Gastroesophageal sphincter (tissue), 4 donors: ENCODE measurements at regions not wholly inside any gene's neighbourhood (a gene's known extent, or its start where the extent isn't known, plus 50 kb on each side); places are given as distances from the start of the nearest gene placed in this dataset.

Experiments used
- ATAC-seq: fragments of 150-250 bp; one replicate; pipeline ENCODE4 v1.9.1; 2016; ENCODE audit warnings: mild to moderate bottlenecking, moderate library complexity
- H3K27ac ChIP-seq, 4 donors: fragments of 200-600 bp; sonication (generic) in 3 of 4; 1 replicate in 3 of 4; 2 replicates in 1 of 4; pipeline ENCODE4 v1.5.1; 2016 to 2019
- H3K27me3 ChIP-seq: fragments of 200-600 bp; sonication (generic); one replicate; pipeline ENCODE4 v1.5.1; 2019
- H3K36me3 ChIP-seq, 2 donors: fragments of 200-600 bp; sonication (generic); one replicate each; pipeline ENCODE4 v1.5.1; 2019; ENCODE audit warnings: control low read depth in 1 of 2
- H3K4me1 ChIP-seq, 3 donors: fragments of 200-600 bp; sonication (generic); 1 replicate in 2 of 3; 2 replicates in 1 of 3; pipeline ENCODE4 v1.5.1; 2016 to 2019; ENCODE audit warnings: control low read depth in 2 of 3
- H3K4me3 ChIP-seq, 2 donors: fragments of 200-600 bp; sonication (generic); one replicate each; pipeline ENCODE4 v1.5.1; 2019; ENCODE audit warnings: mild to moderate bottlenecking in 1 of 2, moderate library complexity in 1 of 2
- H3K9me3 ChIP-seq, 3 donors: fragments of 200-600 bp; sonication (generic); one replicate each; pipeline ENCODE4 v1.5.1; 2017 to 2019; ENCODE audit warnings: control low read depth in 2 of 3
- EP300 ChIP-seq: sonication (generic); formaldehyde crosslinking; IDR thresholded peaks from one replicate; pipeline ENCODE4 v1.6.1; 2017; ENCODE audit warnings: antibody characterized with exemption, mild to moderate bottlenecking
- POLR2A ChIP-seq, 2 donors: fragments of 450-650 bp; IDR thresholded peaks; one replicate each; pipeline ENCODE4 v1.6.1; 2017; ENCODE audit warnings: antibody characterized with exemption in 2 of 2, mild to moderate bottlenecking in 2 of 2, moderate library complexity in 1 of 2
- POLR2AphosphoS5 ChIP-seq: sonication (generic); formaldehyde crosslinking; IDR thresholded peaks from one replicate; pipeline ENCODE4 v1.6.1; 2017; ENCODE audit warnings: antibody characterized with exemption
- WGBS, 2 donors: methylation state at CpG; one replicate each; pipeline ENCODE4 v1.1.5; 2018; ENCODE audit warnings: low coverage in 1 of 2; 5-methylcytosine and 5-hydroxymethylcytosine counted together
- TF ChIP-seq, protein P1 (sequence below), 4 experiments: fragments of 200-600 bp in 2 of 4; fragments of 450-650 bp in 2 of 4; sonication (generic) in 1 of 4; IDR thresholded peaks; one replicate each; pipeline ENCODE4 v1.5.1; 2017 to 2019; ENCODE audit warnings: antibody characterized with exemption in 4 of 4, mild to moderate bottlenecking in 2 of 4, moderate library complexity in 2 of 4

DNA sequence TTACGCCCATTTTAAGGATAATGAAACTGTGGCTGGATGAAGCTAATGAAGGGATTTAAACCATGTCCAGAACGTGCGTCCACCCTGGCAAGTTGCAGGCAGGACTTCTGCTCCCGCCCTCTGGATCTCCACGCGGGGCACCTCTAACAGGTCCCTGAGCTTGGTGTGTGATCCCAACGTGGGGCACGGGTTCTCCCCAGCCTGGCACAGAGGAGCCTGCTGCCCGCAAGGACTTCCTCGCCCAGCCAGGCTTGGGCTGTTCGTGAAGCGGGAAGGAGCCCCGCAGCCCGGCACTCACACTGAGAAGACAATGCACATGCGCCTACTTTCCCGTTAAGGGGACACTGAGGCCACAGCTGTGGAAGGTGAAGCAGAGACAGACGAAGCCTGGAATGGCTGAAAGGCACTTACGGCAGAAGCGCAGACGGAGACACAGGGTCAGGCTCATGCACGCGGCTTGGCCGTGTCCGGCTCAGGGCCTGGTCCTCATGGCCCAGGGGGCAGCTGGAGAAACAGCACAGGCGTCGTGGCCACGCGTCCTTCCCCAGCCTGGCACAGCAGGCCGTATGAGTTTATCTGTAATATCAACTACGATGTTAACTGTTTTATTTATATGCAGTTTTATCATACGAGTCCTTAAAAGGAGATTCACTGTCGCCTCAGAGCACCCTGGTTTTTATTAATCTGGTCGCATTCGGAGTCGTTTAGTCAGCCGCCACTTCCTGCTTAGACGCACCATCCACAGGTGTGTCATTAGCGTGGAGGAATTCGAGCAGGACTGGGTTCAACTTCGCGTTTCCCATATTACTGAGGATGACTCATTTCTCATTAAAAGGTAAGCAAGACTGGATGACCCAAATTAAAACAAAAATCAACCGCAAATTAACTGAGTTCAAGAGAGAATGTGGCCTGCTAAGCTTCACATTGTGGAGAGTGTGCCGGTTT lies 835.9 kb downstream of the GALR1 start:
- Histone ChIP-seq H3K9me3 (no peaks in the 10 kb centered on the region), H3K36me3 (no peaks in the 10 kb centered on the region), H3K4me1 (no peaks in the 10 kb centered on the region), H3K4me3 (no peak overlapping the region), H3K27me3 (peaks cover 4% of the 10 kb centered on the region), H3K27ac (no peak overlapping the region)
- TF ChIP-seq POLR2A (IDR thresholded peaks at IDR 0.05): no peak
- TF ChIP-seq EP300: no peak
- 88 to 89% methylated on average over 23 to 25 of the region's 43 CpGs for WGBS, 2 donors
- no peak for ATAC-seq

DNA sequence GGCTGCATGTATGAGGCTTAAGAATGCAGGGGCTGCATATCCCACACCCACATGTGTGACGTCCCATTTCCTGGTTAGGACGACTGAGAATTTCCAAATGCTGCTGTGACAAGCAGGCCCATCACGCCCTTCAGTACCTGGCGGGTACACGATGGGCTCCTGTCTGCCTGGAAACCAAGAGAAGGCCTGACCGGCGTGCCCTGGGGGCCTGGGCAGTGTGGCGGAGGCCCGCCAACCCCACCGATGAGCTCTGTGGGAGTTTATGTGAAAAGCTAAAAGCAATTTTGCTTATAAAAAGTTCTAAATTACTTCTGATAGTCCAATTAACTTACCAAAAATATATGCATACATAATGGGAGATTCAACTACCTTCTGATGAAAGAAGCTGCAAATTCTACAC lies 837.3 kb downstream of the GALR1 start:
- ATAC-seq: no peak
- TF ChIP-seq POLR2A (IDR thresholded peaks at IDR 0.05) (no peak), POLR2AphosphoS5 (no peak), EP300 (no peak)
- TF ChIP-seq, protein P1, sequence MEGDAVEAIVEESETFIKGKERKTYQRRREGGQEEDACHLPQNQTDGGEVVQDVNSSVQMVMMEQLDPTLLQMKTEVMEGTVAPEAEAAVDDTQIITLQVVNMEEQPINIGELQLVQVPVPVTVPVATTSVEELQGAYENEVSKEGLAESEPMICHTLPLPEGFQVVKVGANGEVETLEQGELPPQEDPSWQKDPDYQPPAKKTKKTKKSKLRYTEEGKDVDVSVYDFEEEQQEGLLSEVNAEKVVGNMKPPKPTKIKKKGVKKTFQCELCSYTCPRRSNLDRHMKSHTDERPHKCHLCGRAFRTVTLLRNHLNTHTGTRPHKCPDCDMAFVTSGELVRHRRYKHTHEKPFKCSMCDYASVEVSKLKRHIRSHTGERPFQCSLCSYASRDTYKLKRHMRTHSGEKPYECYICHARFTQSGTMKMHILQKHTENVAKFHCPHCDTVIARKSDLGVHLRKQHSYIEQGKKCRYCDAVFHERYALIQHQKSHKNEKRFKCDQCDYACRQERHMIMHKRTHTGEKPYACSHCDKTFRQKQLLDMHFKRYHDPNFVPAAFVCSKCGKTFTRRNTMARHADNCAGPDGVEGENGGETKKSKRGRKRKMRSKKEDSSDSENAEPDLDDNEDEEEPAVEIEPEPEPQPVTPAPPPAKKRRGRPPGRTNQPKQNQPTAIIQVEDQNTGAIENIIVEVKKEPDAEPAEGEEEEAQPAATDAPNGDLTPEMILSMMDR (IDR thresholded peaks at IDR 0.05): no peak
- WGBS, 2 donors: no CpG with 5 or more reads among the region's 10 CpGs

DNA sequence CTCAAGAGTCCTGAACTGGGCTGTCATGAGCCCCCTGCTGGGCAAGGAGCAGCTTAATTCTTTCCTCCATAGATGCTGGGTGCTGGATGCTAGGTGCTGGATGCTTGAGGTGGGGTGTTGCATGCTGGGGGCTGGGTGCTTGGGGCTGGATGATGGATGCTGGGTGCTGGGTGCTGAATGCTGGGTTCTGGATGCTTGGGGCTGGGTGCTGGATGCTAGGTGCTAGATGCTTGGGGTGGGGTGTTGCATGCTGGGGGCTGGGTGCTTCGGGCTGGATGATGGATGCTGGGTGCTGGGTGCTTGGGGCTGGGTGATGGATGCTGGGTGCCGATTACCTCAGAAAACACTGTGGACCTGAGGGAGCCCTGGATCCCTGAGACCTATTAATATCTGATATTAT lies 837.7 kb downstream of the GALR1 start:
- no peak for ATAC-seq
- TF ChIP-seq EP300 (no peak), POLR2AphosphoS5 (no peak)
- TF ChIP-seq, protein P1 (IDR thresholded peaks at IDR 0.05): no peak

More for the DNA sequence above, 837.3 kb downstream of the GALR1 start:
- Histone ChIP-seq H3K4me3 (no peak overlapping the region), H3K27me3 (peaks cover 4% of the 10 kb centered on the region), H3K27ac (no peak overlapping the region), H3K4me1 (no peaks in the 10 kb centered on the region), H3K36me3 (no peaks in the 10 kb centered on the region), H3K9me3 (no peaks in the 10 kb centered on the region)

DNA sequence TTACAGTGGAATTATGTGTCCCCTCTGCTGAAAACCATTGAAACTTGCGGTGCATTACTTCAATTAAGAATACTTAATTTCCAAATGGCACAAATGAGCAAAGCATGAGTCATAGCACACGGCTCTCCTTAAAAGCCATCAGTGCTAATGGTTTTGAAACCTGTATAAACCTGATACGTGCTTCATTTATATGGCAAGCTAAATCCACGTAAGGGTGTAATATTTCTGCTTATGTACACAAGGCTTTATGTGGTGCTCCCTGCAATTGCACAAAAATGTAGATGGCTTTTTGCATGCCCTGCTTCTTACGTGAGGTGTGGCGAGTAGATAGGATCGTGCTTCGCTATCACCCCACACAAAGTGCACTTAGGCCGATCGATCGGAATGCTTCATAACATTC lies 840.9 kb downstream of the GALR1 start:
- no peak for TF ChIP-seq POLR2A (IDR thresholded peaks at IDR 0.05)
- TF ChIP-seq EP300: no peak
- TF ChIP-seq, protein P1 (IDR thresholded peaks at IDR 0.05): no peak
- TF ChIP-seq POLR2AphosphoS5: no peak
- Histone ChIP-seq H3K4me1 (no peaks in the 10 kb centered on the region), H3K27ac (no peak overlapping the region), H3K4me3 (no peak overlapping the region), H3K27me3 (no peaks in the 10 kb centered on the region), H3K36me3 (no peaks in the 10 kb centered on the region), H3K9me3 (no peaks in the 10 kb centered on the region)
- 80 to 87% methylated on average over 9 to 11 of the region's 11 CpGs for WGBS, 2 donors
- ATAC-seq: no peak

More for the DNA sequence above, 837.7 kb downstream of the GALR1 start:
- 71 to 80% methylated on average over 2 of the region's 2 CpGs for WGBS, 2 donors
- Histone ChIP-seq H3K36me3 (no peaks in the 10 kb centered on the region), H3K4me1 (no peaks in the 10 kb centered on the region), H3K9me3 (no peaks in the 10 kb centered on the region), H3K4me3 (no peak overlapping the region), H3K27me3 (peaks cover 4% of the 10 kb centered on the region), H3K27ac (no peak overlapping the region)

DNA sequence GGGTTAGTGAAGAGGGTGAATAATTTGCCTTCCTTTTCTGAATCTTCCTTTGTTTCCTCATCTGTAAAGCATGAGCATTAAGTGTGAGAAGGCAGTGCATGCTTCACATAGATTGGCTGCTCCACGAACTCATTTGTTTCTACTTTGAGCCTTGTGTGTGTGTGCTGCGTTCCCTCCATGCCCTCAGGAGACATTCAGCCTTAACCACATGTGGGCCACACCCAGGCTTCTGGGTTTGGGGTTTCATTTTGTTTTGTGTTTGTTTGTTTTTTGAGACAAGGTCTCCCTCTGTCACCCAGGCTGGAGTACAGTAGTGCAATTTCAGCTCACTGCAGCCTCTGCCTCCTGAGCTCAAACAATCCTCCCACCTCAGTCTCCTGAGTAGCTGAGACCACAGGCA lies 843.3 kb downstream of the GALR1 start:
- H3K27ac ChIP-seq: no peak overlapping the region
- no peaks in the 10 kb centered on the region for H3K36me3 ChIP-seq
- no peaks in the 10 kb centered on the region for H3K27me3 ChIP-seq
- WGBS, 2 donors: 51 to 83% methylated on average over 2 of the region's 2 CpGs
- H3K4me3 ChIP-seq: no peak overlapping the region
- H3K4me1 ChIP-seq: no peaks in the 10 kb centered on the region
- ATAC-seq: no peak
- no peaks in the 10 kb centered on the region for H3K9me3 ChIP-seq
- TF ChIP-seq, protein P1 (IDR thresholded peaks at IDR 0.05): no peak
- TF ChIP-seq POLR2AphosphoS5 (no peak), POLR2A (IDR thresholded peaks at IDR 0.05) (no peak), EP300 (no peak)
